HT-29 (cell line): ENCODE measurements at regions not wholly inside any gene's neighbourhood (a gene's known extent, or its start where the extent isn't known, plus 50 kb on each side); places are given as distances from the start of the nearest gene placed in this dataset.
A peak's percentile ranks its signal among the peaks of the same experiment; 100 is the strongest.

ENCODE experiments used
- DNase-seq: peaks from one replicate; pipeline ENCODE4 v3.0.0-alpha.2; 2015; ENCODE audit warnings: low spot score

DNA sequence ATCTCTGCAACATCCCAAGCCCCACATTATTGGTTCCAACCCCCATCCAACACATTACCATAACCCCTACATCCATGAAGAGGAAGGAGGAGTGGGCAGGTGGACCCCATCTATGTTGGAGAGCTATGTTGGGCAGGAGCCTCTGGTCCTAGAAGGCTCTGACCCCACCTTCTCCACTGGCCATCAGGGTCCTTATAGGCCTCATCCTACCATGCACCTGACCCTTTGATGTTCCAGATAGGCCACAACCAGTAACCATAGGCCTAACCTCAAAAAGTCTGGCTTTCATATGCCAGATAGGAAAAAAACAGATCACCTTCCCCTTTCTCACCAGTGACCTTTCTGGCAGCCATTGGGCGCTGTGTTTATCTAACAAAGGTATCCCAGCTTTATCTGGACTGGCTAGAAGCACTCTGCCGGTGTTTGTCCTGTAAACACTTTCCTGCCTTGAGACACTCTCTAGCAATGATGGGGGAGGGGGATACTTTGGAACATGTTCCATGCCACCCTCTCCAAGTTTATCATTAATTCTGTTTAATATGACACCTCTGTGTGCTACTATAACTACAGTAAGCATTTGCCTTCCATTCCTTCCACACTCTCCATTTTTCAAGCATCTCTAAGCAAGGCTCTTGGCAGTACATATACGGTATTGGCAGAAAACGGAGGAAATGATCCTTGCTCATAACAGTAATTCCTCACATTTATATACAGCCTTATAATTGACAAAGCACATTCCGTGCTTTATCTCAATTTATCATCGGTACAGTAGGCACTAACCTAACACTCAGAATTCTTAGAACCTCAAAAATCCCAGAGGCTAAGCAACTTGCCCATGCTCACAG, 377.1 kb downstream of the VPS13C start:
- no peak for DNase-seq

DNA sequence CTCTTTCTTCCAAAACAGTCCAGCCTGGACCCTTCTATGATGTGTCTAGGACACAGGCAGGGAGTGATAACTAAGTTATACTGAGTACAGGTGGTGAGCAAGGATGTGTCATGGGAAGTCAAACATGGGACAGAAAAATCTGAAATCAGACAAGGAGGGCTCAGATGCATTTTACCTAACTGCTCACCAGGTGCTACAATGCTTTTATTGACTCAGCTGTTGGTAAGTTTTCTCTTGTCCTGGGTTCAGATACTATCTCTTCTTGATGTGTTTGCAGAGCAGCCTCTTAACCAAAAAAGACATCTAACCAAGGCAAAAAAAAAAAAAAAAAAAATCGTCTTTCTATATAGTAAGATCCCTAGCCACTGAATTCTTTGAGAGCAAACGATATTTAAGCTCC, 378.6 kb downstream of the VPS13C start:
- DNase-seq = no peak

- DNase-seq = no peak
Measured at GRCh38 chr15:61681038-61681418, 379.2 kb downstream of the VPS13C start.

GRCh38 chr15:61680260-61681037, 379.8 kb downstream of the VPS13C start:
- DNase-seq = no peak

- DNase-seq = no peak
Measured at GRCh38 chr15:61671736-61672135, 388.5 kb downstream of the VPS13C start.

DNA sequence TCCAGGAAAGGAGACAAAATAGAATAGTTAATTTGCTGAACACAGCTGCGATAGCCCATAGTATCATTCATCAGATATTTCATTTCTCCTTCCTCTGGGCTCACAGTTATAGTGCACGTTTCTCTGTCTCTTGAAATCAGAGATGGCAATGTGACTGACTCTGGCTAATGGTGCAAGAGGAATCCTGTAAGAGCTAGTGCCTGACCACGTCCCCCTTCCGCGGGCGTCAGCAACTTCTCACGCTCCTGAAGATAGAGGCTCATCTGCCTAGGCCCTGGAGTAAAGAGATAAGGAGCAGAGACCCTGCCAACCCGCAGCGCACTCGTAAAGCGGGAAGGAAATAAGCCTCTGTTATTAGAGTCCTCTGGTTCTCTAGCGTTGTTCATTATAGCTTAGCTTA, 391.8 kb downstream of the VPS13C start:
- DNase-seq = no peak

- no peak for DNase-seq
Measured at GRCh38 chr15:61661791-61662190, 398.5 kb downstream of the VPS13C start.

- DNase-seq = no peak
Measured at GRCh38 chr15:61660579-61660978, 399.7 kb downstream of the VPS13C start.

- DNase-seq = no peak
Measured at GRCh38 chr15:61659566-61660190, 400.6 kb downstream of the VPS13C start.

DNA sequence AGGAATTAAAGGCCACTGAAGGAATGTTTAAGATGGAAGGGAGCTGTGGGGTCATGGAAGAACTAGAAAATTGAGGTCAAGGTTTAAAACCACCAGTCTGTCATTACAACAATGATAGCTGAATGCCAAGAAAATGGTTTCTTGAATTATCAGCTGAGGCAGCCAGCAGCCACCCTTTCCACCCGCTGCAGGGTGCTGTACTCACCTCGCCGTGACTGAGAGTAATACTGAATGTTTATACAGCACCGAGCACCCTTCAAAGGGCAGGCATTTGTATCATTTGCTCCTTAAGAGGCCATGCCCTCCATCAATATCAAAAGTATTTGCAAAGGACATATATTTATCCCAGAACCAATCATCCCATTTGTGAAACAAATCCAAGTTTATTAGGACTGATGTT, 402.8 kb downstream of the VPS13C start:
- DNase-seq = no peak

DNA sequence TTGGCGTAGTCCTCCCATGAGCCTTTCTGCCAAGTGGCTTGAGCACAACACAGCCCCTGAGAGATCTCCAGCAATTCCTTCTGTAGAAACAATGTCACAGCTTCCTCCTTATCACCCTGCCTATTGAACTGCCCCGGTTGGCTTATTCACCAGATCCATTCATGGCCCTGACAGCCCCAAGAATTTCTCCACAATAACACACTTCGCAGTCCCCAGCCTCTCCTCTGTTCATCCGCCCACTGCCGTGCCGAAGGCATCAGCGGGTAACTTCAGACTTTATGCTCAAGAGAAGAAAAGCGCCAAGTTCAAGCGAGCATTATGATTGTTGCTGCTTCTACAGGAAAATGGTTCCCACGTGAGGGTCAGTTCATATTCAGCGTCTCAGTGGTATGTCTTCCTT, 403.9 kb downstream of the VPS13C start:
- no peak for DNase-seq

GRCh38 chr15:61655881-61656280, 404.4 kb downstream of the VPS13C start:
- DNase-seq = no peak

DNA sequence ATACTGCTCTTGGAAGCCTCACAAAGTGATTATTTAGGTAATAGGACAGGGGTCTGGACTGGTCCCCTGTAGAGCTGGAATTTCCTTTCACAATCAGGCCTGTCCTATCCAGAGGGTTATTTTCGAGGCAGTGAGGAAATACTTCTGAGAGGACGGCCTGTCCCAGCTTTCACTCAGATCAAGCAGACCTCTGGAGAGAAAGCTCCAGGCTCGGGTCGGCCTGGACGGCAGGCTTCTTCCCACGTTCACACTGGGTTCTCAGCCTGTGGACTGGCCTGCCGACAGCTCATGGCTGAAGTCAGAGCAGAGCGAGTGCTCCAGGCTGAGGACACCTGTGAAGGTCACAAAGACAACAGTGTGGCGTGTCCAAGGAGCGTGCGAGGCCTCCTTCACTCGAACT, 405.3 kb downstream of the VPS13C start:
- DNase-seq = no peak

DNA sequence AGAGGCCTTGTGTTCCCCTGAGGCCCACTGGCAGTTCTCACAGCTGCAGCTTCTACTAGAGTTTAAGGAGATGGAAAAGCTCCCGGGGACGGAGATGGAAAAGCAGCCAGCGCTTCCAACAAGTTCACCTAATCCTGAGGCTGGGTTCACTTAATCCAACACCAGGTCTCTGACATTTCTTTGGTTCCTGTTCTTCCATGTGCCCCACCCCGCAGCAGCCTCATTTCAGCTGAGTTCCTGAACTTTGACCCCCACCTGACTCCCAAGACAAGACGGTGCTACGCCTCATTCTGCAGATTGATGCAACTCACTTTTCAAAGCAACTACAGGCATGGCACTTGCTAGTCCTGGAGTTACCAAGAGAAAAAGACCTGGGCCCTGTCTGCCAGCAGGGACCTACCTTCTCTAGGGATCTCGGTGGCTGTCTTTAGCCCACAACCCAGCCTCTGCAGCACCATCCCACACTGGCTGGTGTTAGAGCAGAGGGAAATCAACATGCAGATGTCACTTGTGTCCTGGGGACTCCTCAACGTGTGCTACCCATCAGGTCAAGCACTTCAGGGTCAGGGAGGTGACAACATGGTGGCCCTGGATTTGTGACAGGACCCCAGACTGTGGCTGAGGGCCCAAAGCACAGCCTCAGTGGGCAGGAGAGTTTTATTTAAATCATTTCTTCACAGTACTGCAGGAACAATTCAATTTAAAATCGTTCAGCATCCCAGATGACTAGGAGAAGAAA, 406.1 kb downstream of the VPS13C start:
- peak; percentile 44 for DNase-seq

- DNase-seq = no peak
Measured at GRCh38 chr15:61653110-61653509, 407.1 kb downstream of the VPS13C start.

GRCh38 chr15:61651267-61651666, 409.0 kb downstream of the VPS13C start:
- DNase-seq = no peak

- DNase-seq = no peak
Measured at GRCh38 chr15:61649046-61649445, 411.2 kb downstream of the VPS13C start.

- DNase-seq = no peak
Measured at GRCh38 chr15:61644550-61644949, 415.4 kb upstream of the RORA start.

DNA sequence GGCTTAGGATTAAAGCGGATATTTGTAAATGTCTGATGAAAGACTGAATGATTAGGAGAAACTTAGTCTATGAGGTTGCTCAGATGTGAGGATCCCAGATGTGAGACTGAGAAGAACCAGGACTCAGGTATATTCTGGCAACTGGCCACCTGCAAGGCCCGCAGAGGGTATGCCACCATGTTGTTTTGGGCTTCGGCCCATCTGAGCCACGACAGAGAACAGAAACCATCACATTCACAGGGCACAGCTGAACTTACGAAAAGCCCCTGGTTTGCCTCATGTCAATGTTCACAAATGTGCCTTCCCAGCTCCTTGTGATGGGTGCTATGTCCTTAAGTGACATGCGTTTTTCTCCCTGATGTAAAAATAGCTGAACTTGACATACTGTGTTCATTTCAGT, 412.5 kb upstream of the RORA start:
- DNase-seq = no peak

- no peak for DNase-seq
Measured at GRCh38 chr15:61640756-61641155, 411.7 kb upstream of the RORA start.

- DNase-seq = no peak
Measured at GRCh38 chr15:61639491-61639890, 410.4 kb upstream of the RORA start.

DNA sequence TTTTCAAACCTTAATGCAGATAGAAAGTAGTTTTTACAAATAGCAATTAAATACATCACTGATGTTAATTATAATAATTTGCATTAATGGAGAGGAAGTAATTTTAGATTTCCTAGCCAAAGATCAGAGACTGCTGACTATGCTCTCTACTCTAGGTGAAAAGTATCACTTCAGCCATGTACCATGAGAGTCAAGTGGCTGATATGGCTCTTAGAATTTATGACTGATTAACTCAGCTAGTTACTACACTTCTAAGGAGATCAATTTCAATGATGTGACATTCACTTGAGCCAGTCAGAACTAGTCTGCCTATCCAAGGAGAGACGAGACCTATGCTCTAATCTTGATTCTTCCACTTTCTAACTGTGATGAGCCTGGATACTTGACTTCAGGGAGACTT, 405.7 kb upstream of the RORA start:
- DNase-seq = no peak
